DND-41 (cell line): ENCODE measurements at regions not wholly inside any gene's neighbourhood (a gene's known extent, or its start where the extent isn't known, plus 50 kb on each side); places are given as distances from the start of the nearest gene placed in this dataset.

Experiments used
- CTCF ChIP-seq: IDR thresholded peaks from 2 replicates; pipeline ENCODE4 v1.5.1; 2012; ENCODE audit warnings: borderline replicate concordance, low read length, moderate library complexity, mild to moderate bottlenecking; ENCODE audit not compliant: poor library complexity, severe bottlenecking; ENCODE audit errors: extremely low read depth
- EZH2 ChIP-seq: IDR thresholded peaks from 3 replicates; pipeline ENCODE4 v1.6.1; 2012; ENCODE audit warnings: borderline replicate concordance, low read depth, mild to moderate bottlenecking, moderate library complexity, low read length, inconsistent platforms; ENCODE audit not compliant: severe bottlenecking

- no peak for TF ChIP-seq CTCF
- no peak for TF ChIP-seq EZH2
Observed at GRCh38 chr10:94276140-94276539, 86.6 kb downstream of the NOC3L start.
